PC-9 (cell line): ENCODE measurements at regions not wholly inside any gene's neighbourhood (a gene's known extent, or its start where the extent isn't known, plus 50 kb on each side); places are given as distances from the start of the nearest gene placed in this dataset.

Source experiments
- BruUV-seq: library from RNA; stranded (reverse); fragments of 400-500 nt; replicated peaks from 2 replicates; lab custom pipeline; 2021; lab: Mats Ljungman, UMichigan
- CTCF ChIA-PET: fragments of 300-600 bp; sonication (Branson Sonifier 250); formaldehyde crosslinking; loops from one replicate; lab custom pipeline; 2022; ENCODE audit warnings: antibody characterized with exemption; lab: Charles Lee
- POLR2A ChIA-PET: fragments of 300-600 bp; sonication (Branson Sonifier 250); formaldehyde crosslinking; loops from one replicate; lab custom pipeline; 2022; ENCODE audit warnings: antibody characterized with exemption; ENCODE audit not compliant: unreplicated experiment; lab: Charles Lee
- DNase-seq, 2 experiments: peaks; one replicate each; pipeline versions ENCODE4 v3.0.0 to v3.0.0-alpha.2; 2015 to 2022; ENCODE audit warnings: mixed read lengths in 1 of 2
- H2AFZ ChIP-seq: fragments of 200-600 bp; sonication (generic); 2 replicates; pipeline ENCODE4 v1.8.1; 2017; ENCODE audit warnings: antibody characterized with exemption
- H3F3A ChIP-seq: fragments of 200-600 bp; sonication (generic); 2 replicates; pipeline ENCODE4 v1.8.1; 2017; ENCODE audit warnings: antibody characterized with exemption, mild to moderate bottlenecking, low read depth; ENCODE audit not compliant: insufficient read depth
- H3K27ac ChIP-seq: fragments of 200-600 bp; sonication (generic); 2 replicates; pipeline ENCODE4 v1.6.1; 2016; ENCODE audit warnings: mixed run types
- H3K27me3 ChIP-seq: fragments of 200-600 bp; sonication (generic); 2 replicates; pipeline ENCODE4 v1.6.1; 2016; ENCODE audit warnings: low read depth, mixed run types; ENCODE audit not compliant: insufficient read depth
- H3K36me3 ChIP-seq: fragments of 200-600 bp; sonication (generic); 2 replicates; pipeline ENCODE4 v1.6.1; 2016; ENCODE audit warnings: low read depth, mixed run types
- H3K4me1 ChIP-seq: fragments of 200-600 bp; sonication (generic); replicated peaks from 2 replicates; pipeline ENCODE4 v1.6.1; 2016; ENCODE audit warnings: mixed run types; ENCODE audit not compliant: insufficient read depth
- H3K4me2 ChIP-seq: fragments of 200-600 bp; sonication (generic); 2 replicates; pipeline ENCODE4 v1.6.1; 2017; ENCODE audit warnings: mixed run types
- H3K4me3 ChIP-seq: fragments of 200-600 bp; sonication (generic); 2 replicates; pipeline ENCODE4 v1.6.1; 2016; ENCODE audit warnings: mixed run types
- H3K79me2 ChIP-seq: fragments of 200-600 bp; sonication (generic); 2 replicates; pipeline ENCODE4 v1.6.1; 2017; ENCODE audit warnings: low read depth, mixed run types
- H3K9me2 ChIP-seq: fragments of 200-600 bp; sonication (generic); 2 replicates; pipeline ENCODE4 v1.8.1; 2017; ENCODE audit warnings: mild to moderate bottlenecking; ENCODE audit not compliant: insufficient read depth
- H3K9me3 ChIP-seq: fragments of 200-600 bp; sonication (generic); 2 replicates; pipeline ENCODE4 v1.8.1; 2016; ENCODE audit warnings: low read depth; ENCODE audit not compliant: insufficient read depth
- H4K20me1 ChIP-seq: fragments of 200-600 bp; sonication (generic); 2 replicates; pipeline ENCODE4 v1.8.1; 2017; ENCODE audit not compliant: insufficient read depth
- EZH2 ChIP-seq: fragments of 200-600 bp; sonication (generic); IDR thresholded peaks from 2 replicates; pipeline ENCODE4 v1.8.0; 2017; ENCODE audit warnings: antibody characterized with exemption, low read depth
- intact Hi-C: fragments of 100-400 bp; cut with micrococcal nuclease; formaldehyde crosslinking; loops from one replicate; pipeline ENCODE4 v1.10.0; 2022; ENCODE audit not compliant: unreplicated experiment
- TF ChIP-seq, protein P1 (sequence below): fragments of 200-600 bp; sonication (generic); conservative IDR thresholded peaks from 2 replicates; pipeline ENCODE4 v1.6.1; 2017; ENCODE audit warnings: mixed run types, antibody characterized with exemption, mild to moderate bottlenecking, moderate library complexity

DNA sequence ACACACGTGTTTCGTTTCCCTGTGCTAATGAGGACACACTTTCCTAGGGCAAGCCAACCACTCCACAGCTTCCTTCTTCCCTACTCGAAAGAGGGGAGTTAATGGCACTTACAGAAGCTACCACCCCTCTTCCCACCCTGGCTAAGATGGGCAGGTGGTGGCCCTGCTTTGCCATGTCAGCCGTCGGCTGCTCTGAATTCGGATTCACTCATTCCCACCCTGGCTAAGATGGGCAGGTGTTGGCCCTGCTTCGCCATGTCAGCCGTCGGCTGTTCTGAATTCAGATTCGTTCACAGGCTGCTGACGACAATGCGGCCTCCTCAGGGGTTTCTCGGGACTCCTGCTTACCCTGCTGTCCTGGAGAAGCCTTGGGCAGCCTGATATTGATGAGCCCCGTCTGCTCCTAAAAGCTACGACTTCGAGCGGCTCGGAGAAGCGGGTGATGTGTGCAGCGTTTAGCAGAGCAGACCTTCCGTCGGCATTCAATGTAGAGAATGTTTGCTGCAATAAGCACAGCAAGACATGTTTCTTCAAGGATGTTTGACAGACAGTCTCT lies 56.2 kb upstream of the PPP2R2D start:
- DNase-seq: no peak
- Histone ChIP-seq H3K4me3 (no peak overlapping the region), H4K20me1 (no peaks in the 10 kb centered on the region), H3K36me3 (no peaks in the 10 kb centered on the region), H3K27me3 (peaks cover 68% of the 10 kb centered on the region), H2AFZ (no peak overlapping the region), H3K27ac (no peak overlapping the region), H3K79me2 (no peaks in the 10 kb centered on the region), H3K9me2 (no peaks in the 10 kb centered on the region), H3K4me2 (no peak overlapping the region), H3K4me1 (no peaks in the 10 kb centered on the region), H3F3A (no peaks in the 10 kb centered on the region), H3K9me3 (no peaks in the 10 kb centered on the region)
- CTCF ChIA-PET: no interaction called here
- POLR2A ChIA-PET: no interaction called here
- BruUV-seq: no TSS peak
- intact Hi-C loops: no loop called here
- TF ChIP-seq EZH2: no peak
- TF ChIP-seq, protein P1, sequence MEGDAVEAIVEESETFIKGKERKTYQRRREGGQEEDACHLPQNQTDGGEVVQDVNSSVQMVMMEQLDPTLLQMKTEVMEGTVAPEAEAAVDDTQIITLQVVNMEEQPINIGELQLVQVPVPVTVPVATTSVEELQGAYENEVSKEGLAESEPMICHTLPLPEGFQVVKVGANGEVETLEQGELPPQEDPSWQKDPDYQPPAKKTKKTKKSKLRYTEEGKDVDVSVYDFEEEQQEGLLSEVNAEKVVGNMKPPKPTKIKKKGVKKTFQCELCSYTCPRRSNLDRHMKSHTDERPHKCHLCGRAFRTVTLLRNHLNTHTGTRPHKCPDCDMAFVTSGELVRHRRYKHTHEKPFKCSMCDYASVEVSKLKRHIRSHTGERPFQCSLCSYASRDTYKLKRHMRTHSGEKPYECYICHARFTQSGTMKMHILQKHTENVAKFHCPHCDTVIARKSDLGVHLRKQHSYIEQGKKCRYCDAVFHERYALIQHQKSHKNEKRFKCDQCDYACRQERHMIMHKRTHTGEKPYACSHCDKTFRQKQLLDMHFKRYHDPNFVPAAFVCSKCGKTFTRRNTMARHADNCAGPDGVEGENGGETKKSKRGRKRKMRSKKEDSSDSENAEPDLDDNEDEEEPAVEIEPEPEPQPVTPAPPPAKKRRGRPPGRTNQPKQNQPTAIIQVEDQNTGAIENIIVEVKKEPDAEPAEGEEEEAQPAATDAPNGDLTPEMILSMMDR: no peak

DNA sequence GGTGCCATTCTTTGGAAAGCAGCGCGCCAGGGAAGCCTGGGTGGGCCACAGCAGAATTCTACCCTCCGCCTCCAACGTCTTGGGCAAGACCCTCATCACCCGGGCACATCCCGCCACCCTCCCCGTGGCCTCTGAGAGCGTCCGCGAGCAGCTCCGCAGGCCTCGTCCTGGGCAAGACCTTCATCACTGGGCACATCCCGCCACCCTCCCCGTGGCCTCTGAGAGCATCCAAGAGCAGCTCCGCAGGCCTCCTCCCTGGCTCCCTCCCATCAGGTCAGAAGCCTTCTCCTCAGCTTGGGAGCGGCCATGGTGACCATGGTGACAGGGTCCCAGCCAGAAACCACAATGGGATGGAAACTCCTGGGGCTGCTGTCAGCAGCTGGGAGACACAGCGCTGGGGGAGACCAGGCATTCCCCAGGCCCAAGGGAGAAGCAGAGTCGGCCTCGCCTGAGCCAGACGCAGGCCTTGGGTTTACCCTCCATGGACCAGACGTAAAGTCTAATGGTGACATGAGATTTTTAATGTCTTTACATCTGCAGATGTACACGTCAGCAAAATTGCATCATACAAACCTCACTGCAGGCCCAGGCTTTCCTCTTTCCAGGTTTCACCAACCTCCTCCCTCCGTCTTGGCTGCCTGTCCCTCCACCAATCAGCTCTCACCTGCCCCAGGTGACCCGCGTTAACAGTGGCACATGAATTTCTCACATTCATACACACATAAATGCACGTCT lies 55.1 kb upstream of the PPP2R2D start:
- BruUV-seq: no TSS peak
- H3K4me2 ChIP-seq: no peak overlapping the region
- no peaks in the 10 kb centered on the region for H3K4me1 ChIP-seq
- ChIA-PET POLR2A (no interaction called here), CTCF (no interaction called here)
- H3K4me3 ChIP-seq: no peak overlapping the region
- H3K27ac ChIP-seq: no peak overlapping the region
- H2AFZ ChIP-seq: no peak overlapping the region
- H3K36me3 ChIP-seq: no peaks in the 10 kb centered on the region
- no peaks in the 10 kb centered on the region for H3K9me3 ChIP-seq
- H3K9me2 ChIP-seq: no peaks in the 10 kb centered on the region
- no peaks in the 10 kb centered on the region for H4K20me1 ChIP-seq
- H3F3A ChIP-seq: no peaks in the 10 kb centered on the region
- H3K79me2 ChIP-seq: no peaks in the 10 kb centered on the region
- DNase-seq: no peak
- intact Hi-C loops: no loop called here
- no peak for TF ChIP-seq EZH2
- TF ChIP-seq, protein P1: no peak
- peaks cover 74% of the 10 kb centered on the region for H3K27me3 ChIP-seq

DNA sequence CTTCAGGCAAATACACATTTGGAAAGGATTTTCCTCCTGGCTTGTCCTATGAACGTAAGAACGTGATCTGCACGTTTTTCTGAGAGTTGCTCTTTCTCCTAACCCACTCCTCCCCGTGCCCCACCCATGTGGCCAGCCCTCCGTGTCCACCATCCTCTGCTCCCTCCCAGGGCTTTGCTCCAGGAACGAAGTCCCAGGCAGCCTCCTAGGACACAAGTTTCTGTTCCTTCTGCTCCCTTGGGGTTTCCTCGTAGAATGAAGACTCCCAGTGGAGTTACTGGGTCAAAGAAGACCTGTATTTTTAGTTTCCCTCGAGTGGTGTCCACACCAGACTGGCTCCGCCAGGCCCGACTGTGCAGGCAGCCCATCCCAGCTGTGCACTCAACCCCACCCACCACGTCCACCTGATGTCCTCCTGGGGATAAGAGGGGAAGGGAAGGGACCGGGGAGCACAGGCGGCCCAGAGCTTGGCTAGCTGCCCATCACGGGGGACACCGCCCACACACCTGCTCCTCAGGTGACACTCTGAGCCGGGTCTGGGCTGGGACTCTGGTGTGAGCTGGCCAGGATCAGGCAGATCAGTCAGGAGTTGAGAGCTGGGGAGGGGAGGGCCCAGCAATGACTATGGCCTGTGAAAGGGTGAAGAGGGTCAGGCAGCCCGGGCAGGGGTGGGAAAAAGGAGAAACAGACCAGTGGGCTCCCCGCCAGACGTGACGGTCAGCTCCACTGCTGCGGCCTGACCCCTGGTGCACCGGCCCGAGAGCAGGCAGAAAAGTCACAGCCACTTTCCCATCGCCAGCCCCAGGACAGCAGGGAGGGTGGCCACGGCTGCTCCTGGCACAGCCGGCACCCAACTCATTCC lies 54.3 kb upstream of the PPP2R2D start:
- intact Hi-C loops: no loop called here
- POLR2A ChIA-PET: no interaction called here
- H3K9me3 ChIP-seq: no peaks in the 10 kb centered on the region
- H3K36me3 ChIP-seq: no peaks in the 10 kb centered on the region
- H3K27me3 ChIP-seq: peaks cover 77% of the 10 kb centered on the region
- no peaks in the 10 kb centered on the region for H3K79me2 ChIP-seq
- no peak overlapping the region for H3K4me2 ChIP-seq
- CTCF ChIA-PET: no interaction called here
- BruUV-seq: no TSS peak
- no peak overlapping the region for H3K4me3 ChIP-seq
- no peaks in the 10 kb centered on the region for H3K4me1 ChIP-seq
- no peak overlapping the region for H2AFZ ChIP-seq
- H3K9me2 ChIP-seq: no peaks in the 10 kb centered on the region
- H4K20me1 ChIP-seq: no peaks in the 10 kb centered on the region
- H3K27ac ChIP-seq: no peak overlapping the region
- no peak for DNase-seq
- TF ChIP-seq, protein P1: no peak
- TF ChIP-seq EZH2: no peak
- H3F3A ChIP-seq: no peaks in the 10 kb centered on the region
